NCI-H526 treated with DMSO at 0.1 percent for 48 hours (cell line): ENCODE measurements at regions not wholly inside any gene's neighbourhood (a gene's known extent, or its start where the extent isn't known, plus 50 kb on each side); places are given as distances from the start of the nearest gene placed in this dataset.
"Not testable (repeated sequence)": the region's sequence is repeated elsewhere in the genome, so short reads cannot be mapped to it uniquely, and the experiment has no call there.

ENCODE experiments used
- DNase-seq: peaks from one replicate; lab custom pipeline; 2025; lab: John Stamatoyannopoulos, UW

DNA sequence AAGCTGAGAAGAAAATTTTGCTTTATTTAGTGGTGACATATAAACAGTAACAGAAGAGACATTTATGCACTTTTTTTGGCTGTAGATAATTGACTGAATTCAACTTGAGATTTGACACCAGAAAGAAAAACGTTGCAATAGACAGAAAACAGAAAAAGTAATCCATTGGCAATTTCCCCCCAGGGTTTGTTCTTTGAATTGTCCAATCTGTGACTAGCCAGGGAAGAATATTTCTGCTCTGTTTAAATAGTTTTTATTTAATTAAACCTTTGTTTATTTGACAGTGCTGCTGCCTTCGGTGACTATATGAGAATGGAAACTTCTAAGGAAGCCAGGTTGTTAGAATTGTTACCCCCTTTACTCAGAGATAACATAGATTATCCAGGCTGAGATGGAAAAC, 210.6 kb downstream of the DEPDC1B start:
- DNase-seq: no peak

- no peak for DNase-seq
Measured at GRCh38 chr5:60488466-60489130, 211.4 kb downstream of the DEPDC1B start.

DNA sequence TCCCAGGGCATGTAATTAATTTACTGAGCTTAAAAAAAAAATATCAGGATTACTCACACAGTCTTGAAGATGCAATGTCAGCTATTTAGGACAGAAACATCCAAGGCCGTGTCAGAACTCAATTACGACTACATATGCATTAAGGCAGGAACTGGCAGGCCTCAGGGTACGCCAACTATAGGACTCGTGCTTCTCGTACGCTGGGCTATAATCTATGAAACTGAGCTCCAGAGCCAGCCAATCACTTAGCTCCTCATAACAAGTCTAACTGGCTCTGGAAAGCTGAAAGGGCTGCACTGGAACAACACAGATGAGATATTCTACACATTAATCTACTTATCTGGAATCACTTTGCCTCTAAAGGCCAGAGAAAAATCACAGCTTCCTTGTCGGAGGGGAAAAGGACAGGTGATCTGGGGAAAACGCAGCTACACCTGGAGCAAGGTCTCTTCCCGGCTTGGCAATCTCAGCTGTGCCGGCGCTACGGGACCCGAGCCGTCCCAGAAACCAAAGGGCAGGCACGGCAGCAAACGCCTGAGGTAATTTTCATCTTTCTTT, 212.0 kb downstream of the DEPDC1B start:
- no peak for DNase-seq

DNA sequence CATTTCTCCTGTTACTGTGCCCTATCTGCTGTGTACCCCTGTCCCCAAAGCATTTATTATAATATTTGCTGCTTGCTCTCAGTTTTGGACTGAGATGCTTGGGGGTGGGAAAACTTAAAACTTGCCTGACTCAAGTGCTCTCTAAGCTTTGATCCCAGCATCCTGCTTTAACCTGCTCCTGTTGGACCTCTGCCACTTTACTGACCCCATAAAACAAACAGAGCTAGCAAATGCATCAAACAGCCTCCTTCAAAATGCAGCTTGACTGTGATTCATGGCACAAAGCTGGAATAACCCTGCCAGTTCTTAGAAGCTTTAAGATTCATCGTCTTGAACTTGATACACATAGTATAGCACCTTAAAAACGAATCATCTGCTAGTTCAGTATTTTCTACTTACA, 212.5 kb downstream of the DEPDC1B start:
- DNase-seq: no peak

- no peak for DNase-seq
Measured at GRCh38 chr5:60485361-60485760, 214.6 kb downstream of the DEPDC1B start.

DNA sequence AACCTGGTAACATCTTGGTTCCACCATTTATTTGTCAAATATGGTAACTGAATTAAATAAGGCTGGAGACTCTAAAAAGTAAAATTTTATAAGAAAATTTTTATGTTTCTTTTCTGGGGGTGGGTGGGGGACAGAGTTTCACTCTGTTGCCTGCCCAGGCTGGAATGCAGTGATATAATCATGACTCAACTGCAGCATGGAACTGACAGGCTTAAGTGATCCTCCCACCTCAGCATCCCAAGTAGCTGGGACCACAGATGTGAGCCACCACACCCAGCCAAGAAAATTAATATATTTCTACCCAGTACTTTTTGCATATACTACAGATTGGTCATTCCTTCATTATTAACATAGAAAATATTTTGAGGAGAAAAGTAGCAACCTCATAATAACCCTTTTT, 216.9 kb downstream of the DEPDC1B start:
- DNase-seq: no peak

GRCh38 chr5:60482301-60482700, 217.7 kb downstream of the DEPDC1B start:
- no peak for DNase-seq

- no peak for DNase-seq
Measured at GRCh38 chr5:60479542-60479941, 220.4 kb downstream of the DEPDC1B start.

- no peak for DNase-seq
Measured at GRCh38 chr5:60477849-60478248, 222.1 kb downstream of the DEPDC1B start.

GRCh38 chr5:60473654-60474053, 226.3 kb downstream of the DEPDC1B start:
- DNase-seq: no peak

DNA sequence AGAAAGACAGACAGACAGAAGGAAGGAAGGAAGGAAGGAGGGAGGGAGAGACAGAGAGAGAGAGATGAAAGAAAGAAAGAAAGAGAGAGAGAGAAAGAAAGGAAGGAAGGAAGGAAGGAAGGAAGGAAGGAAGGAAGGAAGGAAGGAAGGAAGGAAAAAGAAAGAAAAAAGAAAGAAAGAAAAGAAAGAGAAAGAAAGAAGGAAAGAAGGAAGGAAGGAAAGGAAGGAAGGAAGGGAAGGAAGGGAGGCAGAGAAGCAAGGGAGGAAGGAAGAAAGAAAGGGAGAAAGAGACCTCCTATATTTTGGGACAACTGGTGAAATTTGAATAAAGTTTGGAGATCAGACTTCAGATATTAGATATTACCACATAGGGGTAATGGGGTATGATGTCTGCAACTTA, 226.9 kb downstream of the DEPDC1B start:
- not testable (repeated sequence) for DNase-seq

DNA sequence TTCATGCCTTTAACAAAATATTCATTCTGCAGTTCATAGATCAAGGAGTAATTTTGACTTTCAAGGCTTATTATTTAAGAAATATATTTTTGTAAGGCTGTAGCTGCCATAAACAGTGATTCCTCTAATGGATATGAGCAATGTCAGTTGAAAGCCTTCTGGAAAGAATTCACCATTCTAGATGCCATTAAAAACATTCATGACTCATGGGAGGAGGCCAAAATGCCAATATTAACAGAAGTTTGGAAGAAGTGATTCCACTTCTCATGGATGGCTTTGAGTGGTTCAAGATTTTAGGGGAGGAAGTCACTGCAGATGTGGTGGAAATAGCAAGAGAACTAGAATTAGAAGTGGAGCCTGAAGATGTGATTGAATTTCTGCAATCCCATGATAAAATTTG, 229.1 kb downstream of the DEPDC1B start:
- no peak for DNase-seq

DNA sequence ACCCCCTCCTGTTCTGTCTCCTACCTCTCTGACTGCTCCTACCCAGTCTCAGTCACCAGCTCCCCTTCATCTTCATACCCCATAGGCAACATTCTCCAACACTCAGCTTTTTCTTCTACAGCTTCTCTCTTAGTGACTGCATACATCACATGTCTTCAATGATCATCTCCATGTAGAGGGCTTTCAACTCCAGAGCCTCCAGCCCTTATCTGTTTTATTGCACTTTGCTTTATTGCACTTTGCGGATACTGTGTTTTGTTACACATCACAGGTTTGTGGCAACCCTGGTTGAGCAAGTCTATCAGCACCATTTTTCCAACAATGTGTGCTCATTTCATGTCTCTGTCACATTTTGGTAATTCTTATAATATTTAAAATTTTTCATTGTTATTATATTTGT, 230.7 kb downstream of the DEPDC1B start:
- no peak for DNase-seq

DNA sequence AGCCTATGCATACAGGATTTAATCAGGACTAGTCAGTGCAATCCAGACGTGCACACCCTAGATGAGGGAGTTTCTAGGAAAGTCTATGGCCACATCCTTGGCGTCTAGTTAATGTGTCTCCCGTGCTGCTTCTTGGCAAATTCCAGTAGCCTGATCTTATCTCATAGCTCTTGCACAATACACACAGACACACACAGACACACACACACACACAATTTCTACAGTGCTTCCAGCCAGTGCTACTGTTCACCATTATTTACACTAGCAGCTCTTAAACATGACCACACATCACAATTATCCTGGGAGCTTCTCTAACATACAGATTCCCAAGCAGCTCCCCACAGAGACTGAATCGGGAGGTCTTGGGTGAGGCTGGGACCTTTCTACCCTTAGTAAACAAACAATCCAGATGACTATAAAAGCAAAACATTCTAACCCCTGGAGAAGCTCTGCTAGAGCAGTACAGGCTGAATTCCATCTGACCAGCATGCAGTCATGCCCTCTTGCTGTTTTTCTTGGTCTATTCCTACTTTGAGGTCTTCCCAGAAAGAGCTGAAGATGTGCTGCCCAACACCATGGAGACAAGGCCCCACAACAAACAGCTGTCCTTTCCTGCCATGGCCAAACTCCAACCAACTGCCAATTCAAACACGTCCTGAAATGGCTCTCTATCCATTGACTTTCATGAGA, 236.6 kb downstream of the DEPDC1B start:
- no peak for DNase-seq

DNA sequence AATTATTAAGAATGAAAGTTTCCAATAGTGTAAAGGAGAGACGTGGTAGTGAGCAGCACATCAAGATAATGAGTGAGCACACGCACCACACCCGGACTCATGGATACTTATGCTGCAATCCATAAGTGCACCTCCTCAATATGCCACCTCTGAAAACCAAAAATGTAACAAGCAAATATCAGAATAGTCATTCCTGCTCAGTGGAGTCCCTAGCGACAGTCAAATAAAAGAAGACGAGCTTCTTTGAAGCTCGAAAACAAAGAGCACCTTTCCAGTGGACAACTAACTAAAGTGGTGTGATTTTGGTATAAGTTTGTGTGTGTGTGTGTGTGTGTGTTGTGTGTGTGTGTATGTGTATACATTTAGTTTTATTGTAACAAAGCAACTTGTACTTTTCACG, 241.3 kb downstream of the DEPDC1B start:
- DNase-seq: no peak

DNA sequence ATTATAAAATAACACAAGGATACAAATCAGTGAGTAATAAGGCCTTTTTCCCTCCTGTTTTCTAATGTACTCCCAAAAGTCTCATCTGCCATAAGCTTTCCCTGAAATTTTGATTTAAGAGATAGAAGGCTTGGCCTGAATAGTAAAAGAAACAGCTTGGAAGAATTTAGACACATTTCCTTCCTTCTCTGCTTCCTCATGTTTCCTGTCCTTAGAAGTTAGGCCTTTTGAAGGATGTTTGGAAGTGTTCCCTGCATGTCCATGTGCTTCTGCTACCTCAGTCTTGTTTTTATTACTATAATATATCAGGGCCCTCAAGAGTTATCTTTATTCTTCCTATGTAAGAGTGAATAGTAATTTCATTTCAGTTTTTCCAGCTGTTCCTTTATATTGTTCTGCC, 242.7 kb downstream of the DEPDC1B start:
- DNase-seq: no peak

GRCh38 chr5:60455589-60455988, 244.4 kb downstream of the DEPDC1B start:
- DNase-seq: no peak

- DNase-seq: not testable (repeated sequence)
Measured at GRCh38 chr5:60454277-60454676, 245.7 kb downstream of the DEPDC1B start.

GRCh38 chr5:60453186-60453976, 246.6 kb downstream of the DEPDC1B start:
- no peak for DNase-seq

DNA sequence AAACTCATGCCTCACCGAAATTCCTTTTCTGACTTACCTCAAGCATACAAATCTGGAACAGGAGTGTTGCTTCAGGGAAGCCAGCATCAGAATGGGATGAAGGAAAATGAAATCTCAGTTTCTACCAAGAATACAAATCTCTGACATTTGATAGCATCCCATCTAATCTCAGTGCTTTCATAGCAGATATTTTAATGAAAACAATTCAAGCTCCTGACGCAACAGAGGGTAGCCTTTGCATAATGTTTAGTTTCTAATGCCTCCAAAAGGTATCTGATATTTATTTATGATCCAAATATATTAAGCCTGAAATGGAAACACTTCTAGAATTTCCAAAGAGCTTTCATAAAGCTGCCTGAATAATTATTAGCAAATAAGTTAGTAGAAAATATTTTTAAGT, 251.4 kb downstream of the DEPDC1B start:
- no peak for DNase-seq

GRCh38 chr5:60447488-60447920, 252.5 kb downstream of the DEPDC1B start:
- no peak for DNase-seq

- no peak for DNase-seq
Measured at GRCh38 chr5:60446917-60447316, 253.0 kb downstream of the DEPDC1B start.

GRCh38 chr5:60445921-60446320, 254.0 kb downstream of the DEPDC1B start:
- DNase-seq: no peak
